GM12872 (cell line): ENCODE measurements at regions not wholly inside any gene's neighbourhood (a gene's known extent, or its start where the extent isn't known, plus 50 kb on each side); places are given as distances from the start of the nearest gene placed in this dataset.

Experiments
- CTCF ChIP-seq: IDR thresholded peaks from 3 replicates; pipeline ENCODE4 v1.5.1; 2011; ENCODE audit warnings: low read depth, mild to moderate bottlenecking, low read length, moderate library complexity; ENCODE audit not compliant: insufficient read depth

GRCh38 chr4:189597341-189597740 is 343.3 kb upstream of the FRG1 start:
- no peak for TF ChIP-seq CTCF

GRCh38 chr4:189600264-189600663 is 340.4 kb upstream of the FRG1 start:
- TF ChIP-seq CTCF, result no peak

GRCh38 chr4:189600718-189601435 is 339.8 kb upstream of the FRG1 start:
- TF ChIP-seq CTCF, result no peak

GRCh38 chr4:189613207-189613606 is 327.5 kb upstream of the FRG1 start:
- TF ChIP-seq CTCF, result no peak

- no peak for TF ChIP-seq CTCF
These were observed 325.4 kb upstream of the FRG1 start for GRCh38 chr4:189615217-189615663.

DNA sequence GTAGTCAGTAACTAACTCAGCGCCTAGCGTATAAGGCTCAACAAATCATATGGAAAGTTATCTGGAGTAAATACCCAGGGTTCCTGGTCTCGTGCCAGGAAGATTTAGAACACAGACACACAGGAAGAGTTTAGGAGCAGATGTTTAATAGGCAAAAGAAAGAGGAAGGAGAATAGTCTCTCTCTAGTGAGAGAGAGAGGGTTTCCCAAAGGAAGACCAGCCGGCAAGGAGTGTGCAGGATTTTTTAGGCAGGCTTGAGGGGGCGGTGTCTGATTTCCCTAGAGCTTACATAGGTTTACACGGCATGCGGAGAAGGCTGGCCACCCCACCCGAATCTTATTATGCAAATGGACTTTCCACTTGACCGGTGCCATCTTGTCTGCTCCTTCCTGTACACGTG is 284.0 kb upstream of the FRG1 start:
- TF ChIP-seq CTCF, result no peak

DNA sequence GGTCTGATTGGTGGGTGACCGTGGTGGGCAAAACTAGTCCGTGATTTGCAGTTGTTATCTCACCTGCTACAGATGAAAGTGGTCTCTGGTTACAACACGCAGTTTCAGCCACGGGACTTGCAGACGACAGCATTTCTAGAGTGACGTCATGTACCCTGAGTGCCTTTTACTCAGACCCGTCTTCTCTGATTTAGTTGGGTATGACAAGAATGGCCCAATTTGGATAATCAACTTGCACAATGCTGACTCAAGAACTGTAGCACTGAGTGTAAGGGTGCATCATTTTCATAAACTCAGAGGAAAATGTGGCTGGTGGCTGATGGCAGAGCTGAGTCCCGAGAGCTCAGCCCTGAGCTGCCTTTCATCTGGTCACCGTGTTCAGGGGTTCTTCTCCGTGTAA is 281.4 kb upstream of the FRG1 start:
- TF ChIP-seq CTCF, result no peak
